VCaP (cell line): ENCODE measurements at regions not wholly inside any gene's neighbourhood (a gene's known extent, or its start where the extent isn't known, plus 50 kb on each side); places are given as distances from the start of the nearest gene placed in this dataset.

ENCODE experiments used
- H3K27ac ChIP-seq: fragments of 450-650 bp; 2 replicates; pipeline ENCODE4 v1.5.1; 2017
- CTCF ChIP-seq: fragments of 450-650 bp; conservative IDR thresholded peaks from 2 replicates; pipeline ENCODE4 v1.5.1; 2017; ENCODE audit warnings: mild to moderate bottlenecking, moderate library complexity

GRCh38 chr6:21906826-21907225 is 313.3 kb downstream of the SOX4 start:
- no peak for TF ChIP-seq CTCF
- H3K27ac ChIP-seq, result no peak overlapping the region

GRCh38 chr6:21907291-21907690 is 313.7 kb downstream of the SOX4 start:
- no peak for TF ChIP-seq CTCF
- no peak overlapping the region for H3K27ac ChIP-seq

DNA sequence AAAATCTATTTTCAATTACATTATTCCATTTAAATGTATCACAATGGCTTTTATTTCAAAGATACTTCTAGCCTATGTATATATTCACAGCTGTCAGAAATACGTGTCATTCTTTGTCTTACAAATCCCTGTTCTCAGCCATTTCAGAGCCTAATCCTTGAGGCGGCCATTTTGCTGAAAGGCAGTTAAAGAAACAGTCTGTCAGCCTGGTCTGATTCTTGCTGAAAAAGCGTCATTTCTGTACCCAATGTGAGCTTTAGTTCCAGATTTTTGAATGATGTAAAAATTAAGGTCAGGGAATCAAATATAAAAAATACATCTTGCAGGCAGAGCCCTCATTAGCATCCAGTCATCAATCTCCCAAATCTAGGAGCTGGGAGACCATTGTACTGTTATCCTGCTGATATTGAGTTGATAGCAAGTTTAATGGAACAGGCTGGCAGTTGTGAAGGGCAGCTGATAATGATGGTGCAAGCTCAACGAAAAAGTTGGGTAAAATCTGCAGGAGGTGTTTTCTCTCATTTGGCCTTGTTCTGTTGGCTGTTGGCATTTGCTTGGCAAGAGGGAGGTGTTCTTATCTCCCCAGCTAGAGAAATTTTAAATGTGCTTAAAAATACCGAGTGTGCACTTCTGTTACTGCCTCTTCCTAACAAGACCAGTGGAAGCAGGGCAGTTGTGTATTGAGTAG is 314.8 kb downstream of the SOX4 start:
- H3K27ac ChIP-seq, result no peak overlapping the region
- TF ChIP-seq CTCF, result no peak

- no peak for TF ChIP-seq CTCF
- H3K27ac ChIP-seq, result no peak overlapping the region
Observed at GRCh38 chr6:21909321-21909720, 315.8 kb downstream of the SOX4 start.

GRCh38 chr6:21911208-21911607 is 317.7 kb downstream of the SOX4 start:
- H3K27ac ChIP-seq, result peak overlapping the region; percentile 53
- TF ChIP-seq CTCF, result no peak

DNA sequence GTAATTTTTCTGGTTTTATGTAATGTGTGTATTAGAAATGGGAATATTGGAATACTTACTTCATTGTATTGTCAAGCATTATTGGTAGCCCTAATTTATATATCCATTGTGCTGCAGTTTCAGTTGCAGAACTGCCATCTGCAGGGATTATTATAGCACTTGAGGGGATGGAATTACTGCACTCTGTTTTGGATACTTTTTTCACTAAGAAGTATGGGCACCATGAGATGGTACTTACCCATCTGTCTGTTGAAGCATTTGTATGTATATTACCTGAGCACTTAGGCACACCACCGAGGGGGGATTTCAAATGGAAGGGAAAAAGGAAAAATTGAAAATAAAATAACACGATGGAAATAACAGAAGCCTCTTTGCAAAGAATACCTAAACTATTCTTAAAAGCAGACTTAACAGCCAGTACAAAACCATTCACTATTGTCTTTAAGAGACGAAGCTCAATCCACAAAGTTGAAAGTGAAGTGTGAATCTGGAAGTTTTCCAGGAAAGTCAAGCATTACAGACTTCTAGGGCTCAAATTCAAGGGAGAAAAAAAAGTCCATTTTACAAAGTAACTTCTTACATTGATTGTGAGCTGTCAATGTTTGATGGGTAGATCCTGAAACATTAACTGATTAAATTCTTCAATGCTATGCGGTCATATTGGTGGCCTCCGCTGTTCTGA is 318.7 kb downstream of the SOX4 start:
- TF ChIP-seq CTCF, result no peak

DNA sequence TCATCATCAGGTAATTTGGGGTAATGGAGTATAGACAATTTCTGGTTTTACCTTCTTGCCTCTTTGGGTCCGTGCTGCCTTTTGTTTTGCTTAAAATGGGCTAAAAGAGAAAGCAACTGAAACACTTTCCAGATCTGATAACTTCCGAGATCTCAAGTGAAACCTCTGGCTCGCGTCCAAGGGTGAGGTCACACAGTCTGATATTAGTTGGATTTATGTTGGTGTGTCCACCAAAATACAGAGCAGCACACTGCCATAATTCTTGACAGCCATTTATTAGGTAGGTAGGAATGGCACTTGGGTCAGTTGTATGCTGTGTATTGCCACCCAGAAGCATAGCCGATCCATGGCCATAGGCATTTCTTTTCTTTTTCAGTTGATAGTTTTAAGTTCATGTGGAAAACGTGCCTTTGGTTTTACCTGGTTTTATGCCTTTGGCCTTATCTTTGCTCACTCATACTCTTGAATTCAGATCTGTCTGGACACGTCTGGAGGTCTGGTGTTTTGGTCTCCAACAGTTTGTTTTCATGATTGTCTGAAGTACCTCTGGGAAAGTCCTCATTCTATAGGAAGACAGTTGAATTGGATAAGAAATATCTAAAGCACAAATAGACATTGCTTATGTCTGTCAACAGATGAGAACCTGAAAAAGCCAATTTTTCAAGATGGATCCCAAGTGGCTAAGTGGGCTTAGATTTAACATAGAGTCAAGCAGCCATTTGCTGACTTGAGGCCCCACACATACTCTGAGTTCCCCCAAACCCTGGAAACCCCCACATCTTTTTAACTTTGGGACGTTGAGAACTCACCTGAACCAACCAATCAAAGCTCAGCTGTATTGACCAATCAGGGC is 320.8 kb downstream of the SOX4 start:
- TF ChIP-seq CTCF, result no peak
- peak overlapping the region; percentile 9; the same call in 1 of the 2 replicates for H3K27ac ChIP-seq

More for the DNA sequence above, 318.7 kb downstream of the SOX4 start:
- H3K27ac ChIP-seq, result peak overlapping the region; percentile 53
